ENCODE measurements at regions not wholly inside any gene's neighbourhood (a gene's known extent, or its start where the extent isn't known, plus 50 kb on each side); places are given as distances from the start of the nearest gene placed in this dataset.

- no peak for ATAC-seq
- TF ChIP-seq CTCF (IDR thresholded peaks at IDR 0.05): no peak
- Histone ChIP-seq H3K27ac (no peak overlapping the region), H3K36me3 (no peaks in the 10 kb centered on the region), H3K27me3 (ENCODE audit: low read depth) (no peaks in the 10 kb centered on the region), H3K4me3 (no peak overlapping the region), H3K9me3 (no peaks in the 10 kb centered on the region), H3K4me1 (no peaks in the 10 kb centered on the region)
- DNase-seq: no peak
- intact Hi-C loops (cut with DNase I): no loop called here
Measured at GRCh38 chr13:66111628-66112027, 1118.5 kb downstream of the PCDH9 start.

DNA sequence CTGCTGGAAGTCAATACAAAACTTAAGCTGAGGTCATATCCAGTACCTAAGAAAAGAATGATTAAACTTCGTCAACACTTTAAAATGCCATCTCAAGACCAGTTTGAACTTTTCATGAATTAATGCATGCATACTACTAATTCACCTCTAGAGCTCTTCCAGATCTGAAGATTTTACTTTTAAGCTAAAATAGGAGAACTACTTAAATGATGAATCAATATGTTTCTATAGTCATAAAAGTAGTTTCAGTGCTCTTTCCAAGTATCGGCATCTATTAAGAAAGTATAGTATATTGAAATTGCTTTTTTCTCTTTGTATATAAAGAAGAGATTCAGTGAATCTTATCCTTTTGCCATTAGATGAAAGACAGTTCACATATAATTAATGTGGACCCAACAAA lies 1123.9 kb downstream of the PCDH9 start:
- no peak for TF ChIP-seq CTCF (IDR thresholded peaks at IDR 0.05)
- no peak overlapping the region for H3K4me3 ChIP-seq
- DNase-seq (no peak), ATAC-seq (no peak)
- no peaks in the 10 kb centered on the region for H3K36me3 ChIP-seq
- no peaks in the 10 kb centered on the region for H3K9me3 ChIP-seq
- intact Hi-C loops (cut with DNase I): no loop called here
- no peaks in the 10 kb centered on the region for H3K4me1 ChIP-seq
- H3K27me3 ChIP-seq (ENCODE audit: low read depth): no peaks in the 10 kb centered on the region
- no peak overlapping the region for H3K27ac ChIP-seq

DNA sequence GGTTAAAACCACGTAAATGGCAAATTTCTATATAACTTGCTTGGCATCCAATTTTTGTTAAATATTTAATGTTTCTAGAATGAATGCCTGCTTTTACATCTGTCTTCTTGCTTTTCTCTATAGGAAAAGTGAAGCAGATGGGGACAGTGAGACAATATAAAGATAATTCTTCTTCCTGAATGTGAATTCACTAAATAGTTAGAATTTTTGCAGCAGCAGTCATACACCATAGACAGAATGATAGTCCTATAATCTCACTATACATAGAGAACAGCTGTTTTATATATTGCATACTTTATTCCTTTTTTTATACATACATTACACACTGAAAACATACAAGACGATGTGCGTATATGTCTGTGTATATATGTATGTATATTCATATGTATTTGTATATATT lies 1127.3 kb downstream of the PCDH9 start:
- no peak for ATAC-seq
- DNase-seq: no peak

GRCh38 chr13:66099825-66100224 lies 1130.3 kb downstream of the PCDH9 start:
- TF ChIP-seq CTCF (IDR thresholded peaks at IDR 0.05): no peak
- intact Hi-C loops (cut with DNase I): no loop called here
- H3K4me1 ChIP-seq: no peaks in the 10 kb centered on the region
- H3K27ac ChIP-seq: no peak overlapping the region
- ATAC-seq (no peak), DNase-seq (no peak)
- H3K9me3 ChIP-seq: no peaks in the 10 kb centered on the region
- H3K36me3 ChIP-seq: no peaks in the 10 kb centered on the region
- H3K4me3 ChIP-seq: no peak overlapping the region
- H3K27me3 ChIP-seq (ENCODE audit: low read depth): no peaks in the 10 kb centered on the region

More for the DNA sequence above, 1127.3 kb downstream of the PCDH9 start:
- Histone ChIP-seq H3K4me1 (no peaks in the 10 kb centered on the region), H3K27ac (no peak overlapping the region), H3K9me3 (no peaks in the 10 kb centered on the region), H3K27me3 (ENCODE audit: low read depth) (no peaks in the 10 kb centered on the region), H3K36me3 (no peaks in the 10 kb centered on the region), H3K4me3 (no peak overlapping the region)
- TF ChIP-seq CTCF (IDR thresholded peaks at IDR 0.05): no peak
- intact Hi-C loops (cut with DNase I): no loop called here

GRCh38 chr13:66098931-66099628 lies 1131.1 kb downstream of the PCDH9 start:
- DNase-seq: no peak
- no peak overlapping the region for H3K27ac ChIP-seq
- TF ChIP-seq CTCF (IDR thresholded peaks at IDR 0.05): no peak
- ATAC-seq: no peak
- H3K9me3 ChIP-seq: no peaks in the 10 kb centered on the region
- H3K27me3 ChIP-seq (ENCODE audit: low read depth): no peaks in the 10 kb centered on the region
- no peaks in the 10 kb centered on the region for H3K4me1 ChIP-seq
- intact Hi-C loops (cut with DNase I): no loop called here
- no peaks in the 10 kb centered on the region for H3K36me3 ChIP-seq
- H3K4me3 ChIP-seq: no peak overlapping the region

Data from lower lobe of right lung (tissue), 2 donors.